HG03378 (cell line): ENCODE measurements at regions not wholly inside any gene's neighbourhood (a gene's known extent, or its start where the extent isn't known, plus 50 kb on each side); places are given as distances from the start of the nearest gene placed in this dataset.
"Not testable (repeated sequence)": the region's sequence is repeated elsewhere in the genome, so short reads cannot be mapped to it uniquely, and the experiment has no call there.

Source experiments
- ATAC-seq: cut with Tn5 transposase; IDR thresholded peaks from one replicate; pipeline ENCODE4 v1.9.1; 2021; ENCODE audit warnings: mild to moderate bottlenecking, moderate library complexity; ENCODE audit not compliant: unreplicated experiment

- no peak for ATAC-seq
Observed at GRCh38 chr14:105910426-105910825, 384.0 kb downstream of the TMEM121 start.

GRCh38 chr14:105911006-105911847 lies 384.8 kb downstream of the TMEM121 start:
- no peak for ATAC-seq

- ATAC-seq, result not testable (repeated sequence)
Observed at GRCh38 chr14:105911848-105912292, 385.5 kb downstream of the TMEM121 start.

GRCh38 chr14:105912641-105913180 lies 386.3 kb downstream of the TMEM121 start:
- no peak for ATAC-seq

- no peak for ATAC-seq
Observed at GRCh38 chr14:105913221-105913620, 386.8 kb downstream of the TMEM121 start.

- ATAC-seq, result no peak
Observed at GRCh38 chr14:105913861-105914260, 387.5 kb downstream of the TMEM121 start.

- not testable (repeated sequence) for ATAC-seq
Observed at GRCh38 chr14:105914281-105914680, 387.9 kb downstream of the TMEM121 start.

- no peak for ATAC-seq
Observed at GRCh38 chr14:105914738-105915385, 388.5 kb downstream of the TMEM121 start.

- not testable (repeated sequence) for ATAC-seq
Observed at GRCh38 chr14:105915546-105915945, 389.2 kb downstream of the TMEM121 start.

- ATAC-seq, result not testable (repeated sequence)
Observed at GRCh38 chr14:105917136-105917932, 391.0 kb downstream of the TMEM121 start.

- no peak for ATAC-seq
Observed at GRCh38 chr14:105917933-105918436, 391.6 kb downstream of the TMEM121 start.

GRCh38 chr14:105918496-105919262 lies 392.3 kb downstream of the TMEM121 start:
- no peak for ATAC-seq

GRCh38 chr14:105919458-105920150 lies 393.2 kb downstream of the TMEM121 start:
- ATAC-seq, result no peak

GRCh38 chr14:105920151-105920700 lies 393.8 kb downstream of the TMEM121 start:
- ATAC-seq, result not testable (repeated sequence)

GRCh38 chr14:105920803-105921755 lies 394.7 kb downstream of the TMEM121 start:
- ATAC-seq, result not testable (repeated sequence)

GRCh38 chr14:105921781-105922180 lies 395.4 kb downstream of the TMEM121 start:
- not testable (repeated sequence) for ATAC-seq

- not testable (repeated sequence) for ATAC-seq
Observed at GRCh38 chr14:105923520-105924191, 397.3 kb downstream of the TMEM121 start.
